H9 (cell line): ENCODE measurements at regions not wholly inside any gene's neighbourhood (a gene's known extent, or its start where the extent isn't known, plus 50 kb on each side); places are given as distances from the start of the nearest gene placed in this dataset.

ENCODE experiments used
- DNase-seq: peaks from one replicate; pipeline ENCODE4 v3.0.0-alpha.2; 2017
- H2AFZ ChIP-seq: one replicate; pipeline ENCODE4 v1.6.1; 2013; ENCODE audit warnings: mild to moderate bottlenecking, low read length, control low read depth, moderate library complexity
- H2AK5ac ChIP-seq: 2 replicates; pipeline ENCODE4 v1.6.1; 2013; ENCODE audit warnings: low read length, control low read depth, mixed read lengths; ENCODE audit not compliant: insufficient read length
- H2BK120ac ChIP-seq: one replicate; pipeline ENCODE4 v1.6.1; 2013; ENCODE audit warnings: low read depth, mild to moderate bottlenecking, low read length, control low read depth, inconsistent platforms; ENCODE audit not compliant: poor library complexity, severe bottlenecking
- H2BK12ac ChIP-seq: 2 replicates; pipeline ENCODE4 v1.6.1; 2013; ENCODE audit warnings: low read length, control low read depth, mixed read lengths, low read depth; ENCODE audit not compliant: insufficient read length
- H2BK15ac ChIP-seq: 2 replicates; pipeline ENCODE4 v1.6.1; 2013; ENCODE audit warnings: low read depth, low read length, control low read depth
- H2BK20ac ChIP-seq: one replicate; pipeline ENCODE4 v1.6.1; 2013; ENCODE audit warnings: low read depth, mild to moderate bottlenecking, low read length, control low read depth, inconsistent platforms; ENCODE audit not compliant: poor library complexity, severe bottlenecking
- H2BK5ac ChIP-seq: 2 replicates; pipeline ENCODE4 v1.6.1; 2013; ENCODE audit warnings: low read length, control low read depth, mixed read lengths; ENCODE audit not compliant: insufficient read length
- H3K14ac ChIP-seq: 2 replicates; pipeline ENCODE4 v1.6.1; 2013; ENCODE audit warnings: low read length, control low read depth; ENCODE audit not compliant: insufficient read depth
- H3K18ac ChIP-seq: 2 replicates; pipeline ENCODE4 v1.6.1; 2013; ENCODE audit warnings: low read depth, mild to moderate bottlenecking, mixed read lengths, low read length, control low read depth; ENCODE audit not compliant: insufficient read length
- H3K23ac ChIP-seq: 2 replicates; pipeline ENCODE4 v1.6.1; 2013; ENCODE audit warnings: low read length, control low read depth, mixed read lengths, low read depth; ENCODE audit not compliant: insufficient read length
- H3K23me2 ChIP-seq: 2 replicates; pipeline ENCODE4 v1.6.1; 2013; ENCODE audit warnings: low read depth, mild to moderate bottlenecking, mixed read lengths, low read length, control low read depth; ENCODE audit not compliant: insufficient read length, poor library complexity, severe bottlenecking
- H3K27ac ChIP-seq: 2 replicates; pipeline ENCODE4 v1.5.1; 2013; ENCODE audit warnings: low read length, control low read depth, mixed read lengths, low read depth; ENCODE audit not compliant: insufficient read length
- H3K27me3 ChIP-seq: 2 replicates; pipeline ENCODE4 v1.6.1; 2013; ENCODE audit warnings: low read length, control low read depth, inconsistent platforms; ENCODE audit not compliant: insufficient read depth
- H3K4ac ChIP-seq: 2 replicates; pipeline ENCODE4 v1.6.1; 2013; ENCODE audit warnings: low read depth, mild to moderate bottlenecking, control low read depth, inconsistent platforms, low read length, moderate library complexity
- H3K4me1 ChIP-seq: 2 replicates; pipeline ENCODE4 v1.6.1; 2013; ENCODE audit warnings: low read length, control low read depth, inconsistent platforms; ENCODE audit not compliant: insufficient read depth
- H3K4me2 ChIP-seq: 2 replicates; pipeline ENCODE4 v1.6.1; 2013; ENCODE audit warnings: low read length, control low read depth, mixed read lengths; ENCODE audit not compliant: insufficient read length, insufficient read depth
- H3K56ac ChIP-seq: 2 replicates; pipeline ENCODE4 v1.6.1; 2013; ENCODE audit warnings: low read depth, mild to moderate bottlenecking, mixed read lengths, low read length, control low read depth; ENCODE audit not compliant: insufficient read length
- H3K79me1 ChIP-seq: 2 replicates; pipeline ENCODE4 v1.6.1; 2013; ENCODE audit warnings: low read depth, mild to moderate bottlenecking, moderate library complexity, low read length, control low read depth, inconsistent platforms; ENCODE audit not compliant: insufficient read depth, poor library complexity, severe bottlenecking
- H3K79me2 ChIP-seq: 2 replicates; pipeline ENCODE4 v1.6.1; 2013; ENCODE audit warnings: low read length, control low read depth, inconsistent platforms; ENCODE audit not compliant: insufficient read depth
- H3K9ac ChIP-seq: 2 replicates; pipeline ENCODE4 v1.6.1; 2013; ENCODE audit warnings: low read length, control low read depth, mixed read lengths; ENCODE audit not compliant: insufficient read length; ENCODE audit errors: extremely low read depth
- H3K9me3 ChIP-seq: one replicate; pipeline ENCODE4 v1.6.1; 2013; ENCODE audit warnings: low read depth, low read length, inconsistent platforms; ENCODE audit not compliant: control insufficient read depth
- H3T11ph ChIP-seq: one replicate; pipeline ENCODE4 v1.6.1; 2013; ENCODE audit warnings: mild to moderate bottlenecking, low read length, control low read depth, inconsistent platforms
- H4K20me1 ChIP-seq: one replicate; pipeline ENCODE4 v1.6.1; 2013; ENCODE audit not compliant: control insufficient read depth, insufficient read length, insufficient read depth
- H4K5ac ChIP-seq: 2 replicates; pipeline ENCODE4 v1.6.1; 2013; ENCODE audit warnings: low read depth, mild to moderate bottlenecking, mixed read lengths, low read length, control low read depth; ENCODE audit not compliant: insufficient read length
- H4K8ac ChIP-seq: replicated peaks from 2 replicates; pipeline ENCODE4 v1.6.1; 2013; ENCODE audit warnings: low read length, control low read depth, mixed read lengths, low read depth; ENCODE audit not compliant: insufficient read length
- H4K91ac ChIP-seq: 2 replicates; pipeline ENCODE4 v1.6.1; 2013; ENCODE audit warnings: low read depth, mild to moderate bottlenecking, moderate library complexity, mixed read lengths, low read length, control low read depth; ENCODE audit not compliant: insufficient read length
- H3K27ac Mint-ChIP-seq, 3 experiments: 2 replicates in 2 of 3; 3 replicates in 1 of 3; pipeline ENCODE4 v1.8.0; 2020 to 2021; ENCODE audit warnings: mixed read lengths in 3 of 3, mild to moderate bottlenecking in 1 of 3, moderate library complexity in 1 of 3
- H3K27me3 Mint-ChIP-seq: 2 replicates; pipeline ENCODE4 v1.8.0; 2021; ENCODE audit warnings: low read depth, mild to moderate bottlenecking, moderate library complexity, mixed read lengths
- H3K36me3 Mint-ChIP-seq, 3 experiments: 2 replicates in 2 of 3; 3 replicates in 1 of 3; pipeline ENCODE4 v1.8.0; 2020 to 2021; ENCODE audit warnings: low read depth in 3 of 3, mixed read lengths in 3 of 3; ENCODE audit not compliant: insufficient read depth in 1 of 3
- H3K4me1 Mint-ChIP-seq, 2 experiments: 2 replicates each; pipeline ENCODE4 v1.8.0; 2020; ENCODE audit warnings: mixed read lengths in 2 of 2
- H3K4me3 Mint-ChIP-seq, 2 experiments: 2 replicates in 1 of 2; 3 replicates in 1 of 2; pipeline ENCODE4 v1.8.0; 2020 to 2021; ENCODE audit warnings: mild to moderate bottlenecking in 2 of 2, mixed read lengths in 2 of 2, moderate library complexity in 1 of 2
- H3K9me3 Mint-ChIP-seq, 2 experiments: 2 replicates in 1 of 2; 3 replicates in 1 of 2; pipeline ENCODE4 v1.8.0; 2020; ENCODE audit warnings: mild to moderate bottlenecking in 2 of 2, mixed read lengths in 2 of 2, moderate library complexity in 1 of 2
- WGBS: extraction: QIAGEN DNeasy Blood & Tissue Kit; methylation state at CpG from one replicate; pipeline ENCODE4 v1.1.7; 2013; ENCODE audit warnings: missing lambda C conversion rate, low lambda C conversion rate, mixed read lengths; ENCODE audit not compliant: insufficient read length; ENCODE audit errors: extremely low coverage; 5-methylcytosine and 5-hydroxymethylcytosine counted together
- TF ChIP-seq, protein P1 (sequence below): fragments of 200-600 bp; sonication (generic); conservative IDR thresholded peaks from 3 replicates; pipeline ENCODE4 v1.8.0; 2021; ENCODE audit warnings: antibody characterized with exemption, mild to moderate bottlenecking

DNA sequence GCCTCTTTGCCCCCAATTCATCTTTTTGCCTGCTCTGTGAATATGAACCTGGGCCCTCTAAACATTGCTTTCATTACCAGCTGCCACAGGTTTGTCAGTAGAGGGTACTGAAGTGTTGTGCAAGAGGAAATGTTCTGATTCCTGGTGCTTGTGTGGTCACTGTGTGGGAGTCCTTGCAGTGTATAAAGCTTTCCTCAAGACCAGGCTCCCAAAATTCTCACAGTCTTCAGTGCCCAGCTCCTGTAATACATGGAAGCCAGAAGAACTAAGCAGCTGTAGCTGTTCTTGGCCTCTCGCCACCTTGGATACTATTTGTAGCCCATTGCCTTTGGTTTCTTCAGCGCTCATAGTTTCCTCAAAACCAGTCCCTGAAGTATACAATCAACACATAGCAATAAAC lies 1046.2 kb downstream of the BRINP3 start:
- Mint-ChIP-seq H3K27ac (no peak overlapping the region), H3K9me3 (no peaks in the 10 kb centered on the region), H3K27me3 (no peaks in the 10 kb centered on the region), H3K4me1 (no peaks in the 10 kb centered on the region), H3K4me3 (no peak overlapping the region), H3K36me3 (peaks cover 0 to 5% (median 0%) of the 10 kb centered on the region in 3 experiments; a peak in 1 of 7 replicates)
- no peak overlapping the region for H3K4me2 ChIP-seq
- H3K27me3 ChIP-seq, result no peaks in the 10 kb centered on the region
- no peak for DNase-seq
- H4K5ac ChIP-seq, result no peak overlapping the region
- H3K23me2 ChIP-seq, result no peaks in the 10 kb centered on the region
- H2AK5ac ChIP-seq, result no peak overlapping the region
- no CpG with 5 or more reads among the region's 2 CpGs for WGBS
- no peaks in the 10 kb centered on the region for H3K79me1 ChIP-seq
- no peak overlapping the region for H2AFZ ChIP-seq
- no peaks in the 10 kb centered on the region for H3K9me3 ChIP-seq
- H4K91ac ChIP-seq, result no peak overlapping the region
- H4K20me1 ChIP-seq, result no peaks in the 10 kb centered on the region
- H3K18ac ChIP-seq, result no peak overlapping the region
- no peak overlapping the region for H3K4ac ChIP-seq
- H3K56ac ChIP-seq, result no peak overlapping the region
- no peak overlapping the region for H4K8ac ChIP-seq
- H2BK15ac ChIP-seq, result no peak overlapping the region
- no peak overlapping the region for H3K14ac ChIP-seq
- H3K27ac ChIP-seq, result no peak overlapping the region
- no peak overlapping the region for H3T11ph ChIP-seq
- no peaks in the 10 kb centered on the region for H3K79me2 ChIP-seq
- H3K23ac ChIP-seq, result no peak overlapping the region
- no peak overlapping the region for H3K9ac ChIP-seq
- H2BK20ac ChIP-seq, result no peak overlapping the region
- H3K4me1 ChIP-seq, result no peaks in the 10 kb centered on the region
- H2BK120ac ChIP-seq, result no peak overlapping the region
- no peak overlapping the region for H2BK5ac ChIP-seq
- H2BK12ac ChIP-seq, result no peak overlapping the region
- TF ChIP-seq, protein P1, sequence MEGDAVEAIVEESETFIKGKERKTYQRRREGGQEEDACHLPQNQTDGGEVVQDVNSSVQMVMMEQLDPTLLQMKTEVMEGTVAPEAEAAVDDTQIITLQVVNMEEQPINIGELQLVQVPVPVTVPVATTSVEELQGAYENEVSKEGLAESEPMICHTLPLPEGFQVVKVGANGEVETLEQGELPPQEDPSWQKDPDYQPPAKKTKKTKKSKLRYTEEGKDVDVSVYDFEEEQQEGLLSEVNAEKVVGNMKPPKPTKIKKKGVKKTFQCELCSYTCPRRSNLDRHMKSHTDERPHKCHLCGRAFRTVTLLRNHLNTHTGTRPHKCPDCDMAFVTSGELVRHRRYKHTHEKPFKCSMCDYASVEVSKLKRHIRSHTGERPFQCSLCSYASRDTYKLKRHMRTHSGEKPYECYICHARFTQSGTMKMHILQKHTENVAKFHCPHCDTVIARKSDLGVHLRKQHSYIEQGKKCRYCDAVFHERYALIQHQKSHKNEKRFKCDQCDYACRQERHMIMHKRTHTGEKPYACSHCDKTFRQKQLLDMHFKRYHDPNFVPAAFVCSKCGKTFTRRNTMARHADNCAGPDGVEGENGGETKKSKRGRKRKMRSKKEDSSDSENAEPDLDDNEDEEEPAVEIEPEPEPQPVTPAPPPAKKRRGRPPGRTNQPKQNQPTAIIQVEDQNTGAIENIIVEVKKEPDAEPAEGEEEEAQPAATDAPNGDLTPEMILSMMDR, result no peak
